Thymus (tissue), 11 donors: ENCODE measurements at regions not wholly inside any gene's neighbourhood (a gene's known extent, or its start where the extent isn't known, plus 50 kb on each side); places are given as distances from the start of the nearest gene placed in this dataset.

Experiments
- DNase-seq, 9 donors: peaks; one replicate each; pipeline ENCODE4 v3.0.0-alpha.2; 2013; ENCODE audit warnings: low spot score in 9 of 9, low read depth in 6 of 9, missing footprints in 1 of 9
- H3K27ac ChIP-seq, 2 donors: one replicate each; pipeline ENCODE4 v1.5.1; 2013; ENCODE audit warnings: control low read depth in 1 of 2, low read depth in 1 of 2, low read length in 1 of 2, mild to moderate bottlenecking in 1 of 2, moderate library complexity in 1 of 2
- H3K27me3 ChIP-seq, 2 donors: one replicate each; pipeline ENCODE4 v1.5.1; 2013; ENCODE audit warnings: low read length in 1 of 2; ENCODE audit not compliant: control insufficient read depth in 2 of 2, insufficient read depth in 1 of 2
- H3K36me3 ChIP-seq, 2 donors: one replicate each; pipeline ENCODE4 v1.5.1; 2013; ENCODE audit warnings: low read length in 1 of 2, mild to moderate bottlenecking in 1 of 2, moderate library complexity in 1 of 2; ENCODE audit not compliant: control insufficient read depth in 2 of 2, insufficient read depth in 2 of 2
- H3K4me1 ChIP-seq, 2 donors: one replicate each; pipeline ENCODE4 v1.5.1; 2013; ENCODE audit warnings: low read length in 2 of 2; ENCODE audit not compliant: control insufficient read depth in 2 of 2, insufficient read depth in 2 of 2
- H3K4me3 ChIP-seq, 2 donors: one replicate each; pipeline ENCODE4 v1.5.1; 2013; ENCODE audit warnings: low read length in 2 of 2, control low read depth in 1 of 2, mild to moderate bottlenecking in 1 of 2
- H3K9me3 ChIP-seq, 2 donors: one replicate each; pipeline ENCODE4 v1.5.1; 2013; ENCODE audit warnings: low read length in 1 of 2, mild to moderate bottlenecking in 1 of 2; ENCODE audit not compliant: control insufficient read depth in 2 of 2, insufficient read depth in 1 of 2
- WGBS: extraction: QIAGEN DNeasy Blood & Tissue Kit; methylation state at CpG from one replicate; pipeline ENCODE4 v1.1.7; 2013; 5-methylcytosine and 5-hydroxymethylcytosine counted together
- donor health status: healthy.

GRCh38 chr11:19379465-19379864 lies 138.7 kb upstream of the E2F8 start:
- 71% methylated on average over 7 of the region's 7 CpGs for WGBS

GRCh38 chr11:19378814-19379213 lies 138.1 kb upstream of the E2F8 start:
- Histone ChIP-seq H3K4me3 (no peak overlapping the region), H3K27me3 (peaks cover 0 to 5% of the 10 kb centered on the region in 2 donors), H3K9me3 (no peaks in the 10 kb centered on the region), H3K4me1 (no peaks in the 10 kb centered on the region), H3K27ac (no peak overlapping the region), H3K36me3 (no peaks in the 10 kb centered on the region)
- 87% methylated on average over 4 of the region's 4 CpGs for WGBS
- no peak for DNase-seq

More at GRCh38 chr11:19379465-19379864, 138.7 kb upstream of the E2F8 start:
- no peak overlapping the region for H3K27ac ChIP-seq
- no peaks in the 10 kb centered on the region for H3K36me3 ChIP-seq
- no peak overlapping the region for H3K4me3 ChIP-seq
- no peaks in the 10 kb centered on the region for H3K4me1 ChIP-seq
- no peak for DNase-seq
- peaks cover 0 to 5% of the 10 kb centered on the region in 2 donors for H3K27me3 ChIP-seq
- H3K9me3 ChIP-seq: no peaks in the 10 kb centered on the region

GRCh38 chr11:19377881-19378280 lies 137.1 kb upstream of the E2F8 start:
- Histone ChIP-seq H3K27me3 (peaks cover 0 to 7% of the 10 kb centered on the region in 2 donors), H3K27ac (no peak overlapping the region), H3K4me3 (no peak overlapping the region), H3K4me1 (no peaks in the 10 kb centered on the region), H3K36me3 (no peaks in the 10 kb centered on the region), H3K9me3 (no peaks in the 10 kb centered on the region)
- WGBS: 93% methylated on average over 4 of the region's 4 CpGs
- DNase-seq: no peak

- DNase-seq: no peak
- no peaks in the 10 kb centered on the region for H3K36me3 ChIP-seq
Observed at GRCh38 chr11:19375440-19375839, 134.7 kb upstream of the E2F8 start.

GRCh38 chr11:19374151-19374569 lies 133.4 kb upstream of the E2F8 start:
- no peak for DNase-seq

More at GRCh38 chr11:19375440-19375839, 134.7 kb upstream of the E2F8 start:
- H3K27ac ChIP-seq: no peak overlapping the region
- no peak overlapping the region for H3K4me3 ChIP-seq
- WGBS: 92% methylated on average over 3 of the region's 3 CpGs
- H3K27me3 ChIP-seq: peaks cover 0 to 2% of the 10 kb centered on the region in 2 donors
- no peaks in the 10 kb centered on the region for H3K4me1 ChIP-seq
- no peaks in the 10 kb centered on the region for H3K9me3 ChIP-seq

GRCh38 chr11:19372381-19372780 lies 131.6 kb upstream of the E2F8 start:
- no peaks in the 10 kb centered on the region for H3K36me3 ChIP-seq

More at GRCh38 chr11:19374151-19374569, 133.4 kb upstream of the E2F8 start:
- Histone ChIP-seq H3K36me3 (no peaks in the 10 kb centered on the region), H3K4me3 (no peak overlapping the region), H3K27me3 (peaks cover 2% of the 10 kb centered on the region in 2 donors), H3K27ac (no peak overlapping the region), H3K4me1 (no peaks in the 10 kb centered on the region), H3K9me3 (no peaks in the 10 kb centered on the region)
- 91% methylated on average over 1 of the region's 1 CpG for WGBS

GRCh38 chr11:19370100-19370861 lies 129.5 kb upstream of the E2F8 start:
- no peak for DNase-seq
- no peaks in the 10 kb centered on the region for H3K9me3 ChIP-seq
- no peak overlapping the region for H3K27ac ChIP-seq
- peaks cover 2% of the 10 kb centered on the region in 2 donors for H3K27me3 ChIP-seq
- no peak overlapping the region for H3K4me3 ChIP-seq
- no peaks in the 10 kb centered on the region for H3K4me1 ChIP-seq
- H3K36me3 ChIP-seq: no peaks in the 10 kb centered on the region
- 36% methylated on average over 7 of the region's 7 CpGs for WGBS

More at GRCh38 chr11:19372381-19372780, 131.6 kb upstream of the E2F8 start:
- Histone ChIP-seq H3K4me3 (no peak overlapping the region), H3K27me3 (peaks cover 2% of the 10 kb centered on the region in 2 donors), H3K4me1 (no peaks in the 10 kb centered on the region), H3K27ac (no peak overlapping the region), H3K9me3 (no peaks in the 10 kb centered on the region)
- DNase-seq: no peak
- 75% methylated on average over 4 of the region's 4 CpGs for WGBS

GRCh38 chr11:19368726-19369375 lies 128.1 kb upstream of the E2F8 start:
- Histone ChIP-seq H3K36me3 (no peaks in the 10 kb centered on the region), H3K4me1 (no peaks in the 10 kb centered on the region), H3K27me3 (peaks cover 2% of the 10 kb centered on the region in 2 donors), H3K27ac (no peak overlapping the region), H3K4me3 (no peak overlapping the region), H3K9me3 (no peaks in the 10 kb centered on the region)
- DNase-seq: no peak
- 38% methylated on average over 6 of the region's 6 CpGs for WGBS

GRCh38 chr11:19366992-19367709 lies 126.4 kb upstream of the E2F8 start:
- Histone ChIP-seq H3K4me1 (no peaks in the 10 kb centered on the region), H3K36me3 (no peaks in the 10 kb centered on the region), H3K4me3 (no peak overlapping the region), H3K27me3 (peaks cover 2% of the 10 kb centered on the region in 2 donors), H3K9me3 (no peaks in the 10 kb centered on the region), H3K27ac (no peak overlapping the region)
- WGBS: 93% methylated on average over 2 of the region's 2 CpGs
- DNase-seq: no peak
